MCF 10A (cell line): ENCODE measurements at regions not wholly inside any gene's neighbourhood (a gene's known extent, or its start where the extent isn't known, plus 50 kb on each side); places are given as distances from the start of the nearest gene placed in this dataset.

ENCODE experiments used
- BruUV-seq: library from RNA; stranded (reverse); fragments of 400-500 nt; replicated peaks from 2 replicates; lab custom pipeline; 2021; lab: Mats Ljungman, UMichigan
- CTCF ChIA-PET: fragments of 300-600 bp; sonication (Branson Sonifier 250); formaldehyde crosslinking; extraction: SDS; loops from one replicate; lab custom pipeline; 2021; ENCODE audit warnings: antibody characterized with exemption, inconsistent platforms; lab: Yijun Ruan, JAX
- POLR2A ChIA-PET: fragments of 300-600, 350-650 bp; sonication (Branson Sonifier 250); formaldehyde crosslinking; extraction: SDS; loops from one replicate; lab custom pipeline; 2020; ENCODE audit warnings: antibody characterized with exemption, inconsistent platforms; lab: Yijun Ruan, JAX
- DNase-seq: peaks from one replicate; pipeline ENCODE4 v3.0.0-alpha.2; 2018; ENCODE audit not compliant: unreplicated experiment
- H3K27ac Mint-ChIP-seq: one replicate; pipeline ENCODE4 v1.8.0; 2022; ENCODE audit warnings: mild to moderate bottlenecking, low read depth, mixed read lengths; ENCODE audit not compliant: unreplicated experiment
- H3K27me3 Mint-ChIP-seq: one replicate; pipeline ENCODE4 v1.8.0; 2022; ENCODE audit warnings: mixed read lengths; ENCODE audit not compliant: insufficient read depth, unreplicated experiment
- H3K36me3 Mint-ChIP-seq: one replicate; pipeline ENCODE4 v1.8.0; 2022; ENCODE audit warnings: mild to moderate bottlenecking, moderate library complexity, mixed read lengths; ENCODE audit not compliant: insufficient read depth, unreplicated experiment
- H3K4me1 Mint-ChIP-seq: one replicate; pipeline ENCODE4 v1.8.0; 2022; ENCODE audit warnings: mixed read lengths; ENCODE audit not compliant: insufficient read depth, unreplicated experiment
- H3K4me3 Mint-ChIP-seq: one replicate; pipeline ENCODE4 v1.8.0; 2022; ENCODE audit warnings: mild to moderate bottlenecking, moderate library complexity, mixed read lengths; ENCODE audit not compliant: unreplicated experiment
- H3K9me3 Mint-ChIP-seq: one replicate; pipeline ENCODE4 v1.8.0; 2022; ENCODE audit warnings: mixed read lengths; ENCODE audit not compliant: unreplicated experiment
- intact Hi-C: fragments of 100-400 bp; cut with micrococcal nuclease; formaldehyde crosslinking; loops from 2 replicates; pipeline ENCODE4 v1.14.1; 2022
- TF ChIP-seq, protein P1 (sequence below): fragments of 200-600 bp; IDR thresholded peaks from one replicate; pipeline ENCODE4 v1.8.0; 2022; ENCODE audit warnings: antibody characterized with exemption, mild to moderate bottlenecking; ENCODE audit not compliant: unreplicated experiment

DNA sequence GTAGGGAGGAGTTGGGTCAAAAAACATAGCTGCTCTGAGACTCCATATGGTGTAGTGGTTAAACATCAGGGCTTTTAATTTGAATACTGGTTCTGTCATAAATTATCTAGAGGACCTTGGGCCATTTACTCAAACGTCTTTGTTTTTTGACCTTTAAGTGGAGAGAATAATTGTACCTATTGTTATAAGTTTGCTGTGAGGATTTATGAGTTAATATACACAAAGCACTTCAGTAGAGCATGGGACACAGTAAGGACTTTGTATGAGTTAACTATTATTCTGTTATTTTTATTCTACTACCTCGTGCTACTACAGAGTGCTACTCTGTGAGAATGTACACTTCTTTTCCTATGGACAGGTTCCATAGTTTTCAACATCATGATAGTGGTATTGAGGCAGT, 123.7 kb upstream of the TNC start:
- no peak for DNase-seq
- intact Hi-C loops, result no loop called here
- ChIA-PET POLR2A (interaction anchor here (0.6 kb wide), 1 partner anchor 198 kb away, joined by 4 read pairs; no protein-coding TSS in a partner anchor), CTCF (interaction anchor here (0.8 kb wide), 1 partner anchor 281 kb away, joined by 3 read pairs; no protein-coding TSS in a partner anchor)
- BruUV-seq, result no TSS peak
- TF ChIP-seq, protein P1, sequence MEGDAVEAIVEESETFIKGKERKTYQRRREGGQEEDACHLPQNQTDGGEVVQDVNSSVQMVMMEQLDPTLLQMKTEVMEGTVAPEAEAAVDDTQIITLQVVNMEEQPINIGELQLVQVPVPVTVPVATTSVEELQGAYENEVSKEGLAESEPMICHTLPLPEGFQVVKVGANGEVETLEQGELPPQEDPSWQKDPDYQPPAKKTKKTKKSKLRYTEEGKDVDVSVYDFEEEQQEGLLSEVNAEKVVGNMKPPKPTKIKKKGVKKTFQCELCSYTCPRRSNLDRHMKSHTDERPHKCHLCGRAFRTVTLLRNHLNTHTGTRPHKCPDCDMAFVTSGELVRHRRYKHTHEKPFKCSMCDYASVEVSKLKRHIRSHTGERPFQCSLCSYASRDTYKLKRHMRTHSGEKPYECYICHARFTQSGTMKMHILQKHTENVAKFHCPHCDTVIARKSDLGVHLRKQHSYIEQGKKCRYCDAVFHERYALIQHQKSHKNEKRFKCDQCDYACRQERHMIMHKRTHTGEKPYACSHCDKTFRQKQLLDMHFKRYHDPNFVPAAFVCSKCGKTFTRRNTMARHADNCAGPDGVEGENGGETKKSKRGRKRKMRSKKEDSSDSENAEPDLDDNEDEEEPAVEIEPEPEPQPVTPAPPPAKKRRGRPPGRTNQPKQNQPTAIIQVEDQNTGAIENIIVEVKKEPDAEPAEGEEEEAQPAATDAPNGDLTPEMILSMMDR, result no peak
- Mint-ChIP-seq H3K36me3 (no peaks in the 10 kb centered on the region), H3K9me3 (peaks cover 8% of the 10 kb centered on the region), H3K27ac (no peak overlapping the region), H3K4me1 (peaks cover 17% of the 10 kb centered on the region), H3K4me3 (no peak overlapping the region), H3K27me3 (no peaks in the 10 kb centered on the region)

DNA sequence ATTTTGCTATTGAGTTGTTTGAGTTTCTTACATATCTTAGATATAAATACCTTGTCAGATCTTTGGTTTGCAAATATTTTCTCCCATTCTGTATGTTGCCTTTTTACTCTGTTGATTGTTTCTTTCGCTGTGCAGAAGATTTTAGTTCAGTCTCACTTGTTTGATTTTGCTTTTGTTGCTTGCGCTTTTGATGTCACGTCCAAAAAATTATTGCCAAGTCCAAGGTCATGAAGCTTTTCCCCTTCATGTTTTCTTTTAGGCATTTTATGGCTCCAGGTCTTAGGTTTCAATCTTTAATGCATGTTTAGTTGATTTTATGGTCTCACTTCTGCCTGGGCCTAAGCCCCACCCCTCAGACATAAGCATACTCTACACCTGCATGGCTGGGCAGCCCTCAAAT, 131.5 kb upstream of the TNC start:
- CTCF ChIA-PET, result interaction anchor here (1.5 kb wide), 1 partner anchor 275 kb away, joined by 4 read pairs; no protein-coding TSS in a partner anchor
- Mint-ChIP-seq H3K4me3 (no peak overlapping the region), H3K27me3 (no peaks in the 10 kb centered on the region), H3K36me3 (no peaks in the 10 kb centered on the region), H3K27ac (peak overlapping the region; percentile 55), H3K4me1 (peaks cover 18% of the 10 kb centered on the region), H3K9me3 (no peaks in the 10 kb centered on the region)
- intact Hi-C loops, result no loop called here
- POLR2A ChIA-PET, result interaction anchor here (0.6 kb wide), 1 partner anchor 1372 kb away, joined by 4 read pairs; no protein-coding TSS in a partner anchor
- no TSS peak for BruUV-seq
- no peak for DNase-seq
- TF ChIP-seq, protein P1, result no peak

DNA sequence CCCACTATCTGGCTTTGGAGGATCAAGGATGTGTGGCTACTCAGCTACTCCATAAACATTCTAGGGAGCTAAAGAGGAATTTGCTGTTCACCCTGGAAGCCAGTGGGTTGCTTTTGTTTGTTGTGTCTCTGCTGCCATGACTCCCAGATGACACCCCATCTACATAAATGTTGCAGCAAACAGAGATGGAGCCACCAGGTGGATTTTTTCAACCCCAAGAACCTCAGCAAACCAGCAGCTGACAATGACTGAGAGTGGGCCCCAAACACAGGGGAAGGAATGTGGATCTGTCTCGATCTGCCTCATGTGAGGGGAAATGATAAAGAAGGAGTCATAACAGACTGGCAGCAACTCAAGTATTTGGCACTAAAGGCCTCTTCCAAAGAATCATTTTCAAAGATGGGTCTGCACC, 132.7 kb upstream of the TNC start:
- ChIA-PET POLR2A (no interaction called here), CTCF (interaction anchor here (0.6 to 1.5 kb wide), 3 partner anchors 9 to 274 kb away, joined by 3 to 4 read pairs (median 4); no protein-coding TSS in a partner anchor)
- DNase-seq, result peak; percentile 61
- Mint-ChIP-seq H3K27me3 (no peaks in the 10 kb centered on the region), H3K36me3 (no peaks in the 10 kb centered on the region), H3K4me1 (peaks cover 18% of the 10 kb centered on the region), H3K27ac (peak overlapping the region; percentile 55), H3K4me3 (no peak overlapping the region), H3K9me3 (no peaks in the 10 kb centered on the region)
- TF ChIP-seq, protein P1, result no peak
- no TSS peak for BruUV-seq
- intact Hi-C loops, result no loop called here

DNA sequence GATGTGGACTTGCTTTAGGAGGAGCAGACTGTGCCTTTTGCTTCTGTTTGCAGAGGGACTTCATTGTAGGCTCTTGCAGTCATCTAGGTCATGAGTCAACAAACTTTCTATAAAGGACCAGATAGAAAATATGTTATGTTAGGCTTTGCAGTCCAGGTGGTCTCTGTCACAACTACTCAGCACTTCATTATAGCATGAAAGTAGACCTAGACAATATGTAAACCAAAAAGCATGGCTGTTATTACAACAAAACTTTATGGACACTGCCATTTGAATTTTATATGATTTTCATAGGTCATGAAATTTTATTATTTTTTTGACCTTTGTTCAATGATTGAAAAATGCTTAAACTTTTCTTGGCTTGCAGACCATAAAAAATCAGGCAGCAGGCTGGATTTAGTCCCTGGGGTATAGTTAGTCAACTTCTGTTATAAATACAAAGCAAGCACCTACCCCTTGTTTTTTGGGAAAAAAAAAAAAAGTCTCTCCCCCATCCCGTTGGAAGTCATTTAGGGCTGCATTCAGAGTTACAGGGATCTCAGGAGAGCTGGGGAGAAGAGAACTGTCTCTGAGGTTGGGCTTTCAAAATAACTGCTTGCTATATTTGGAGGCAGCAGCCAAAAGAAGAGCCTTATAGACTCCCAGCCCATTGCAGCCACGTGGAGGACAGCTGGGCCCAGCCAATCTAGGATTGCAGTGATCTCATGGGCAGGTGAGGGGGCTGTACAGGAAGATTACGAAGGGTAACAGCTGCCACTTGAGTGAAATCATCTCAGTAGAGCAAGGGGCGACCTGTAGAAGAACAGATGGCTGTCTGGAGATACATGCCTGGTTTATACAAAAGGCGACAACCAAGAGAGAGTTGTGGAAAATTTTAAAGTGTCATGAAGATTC, 136.6 kb upstream of the TNC start:
- Mint-ChIP-seq H3K4me1 (peaks cover 18% of the 10 kb centered on the region), H3K4me3 (no peak overlapping the region), H3K9me3 (no peaks in the 10 kb centered on the region), H3K27me3 (no peaks in the 10 kb centered on the region), H3K36me3 (no peaks in the 10 kb centered on the region), H3K27ac (no peak overlapping the region)
- no peak for DNase-seq
- CTCF ChIA-PET, result interaction anchor here (0.6 kb wide), 1 partner anchor 292 kb away, joined by 4 read pairs; no protein-coding TSS in a partner anchor
- no TSS peak for BruUV-seq
- intact Hi-C loops, result no loop called here
- TF ChIP-seq, protein P1, result no peak
- POLR2A ChIA-PET, result no interaction called here
